CD1c-positive myeloid dendritic cell (primary cell): ENCODE measurements at regions not wholly inside any gene's neighbourhood (a gene's known extent, or its start where the extent isn't known, plus 50 kb on each side); places are given as distances from the start of the nearest gene placed in this dataset.

Source experiments
- DNase-seq: peaks from one replicate; pipeline ENCODE4 v3.0.0-alpha.2; 2016; ENCODE audit errors: extremely low spot score

DNA sequence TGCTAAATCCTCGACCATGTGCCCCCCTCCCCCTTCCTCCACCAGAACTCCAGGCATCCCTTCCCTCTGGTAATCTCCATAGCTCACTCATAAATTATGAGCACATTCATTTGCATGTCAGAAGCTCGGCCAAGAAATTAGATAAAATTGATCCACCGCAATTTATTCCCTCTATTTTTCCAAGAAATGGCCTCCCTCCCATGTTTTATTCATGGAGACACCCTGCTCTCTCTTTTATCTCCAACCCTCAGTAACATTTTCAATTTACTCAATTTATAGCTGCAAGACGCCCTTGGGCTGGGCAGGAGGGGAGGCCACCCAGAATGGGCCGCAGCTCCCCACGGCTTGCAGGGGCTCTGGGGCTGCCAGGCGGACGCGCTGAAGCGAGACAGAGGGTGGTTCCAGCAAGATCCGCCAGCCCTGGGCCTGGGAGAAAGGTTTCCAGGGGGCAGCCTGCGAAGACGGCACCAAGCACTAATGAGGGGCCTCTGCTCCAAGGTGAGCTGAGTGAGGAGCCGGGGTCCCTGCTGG is 54.7 kb upstream of the ZNF423 start:
- DNase-seq: no peak

DNA sequence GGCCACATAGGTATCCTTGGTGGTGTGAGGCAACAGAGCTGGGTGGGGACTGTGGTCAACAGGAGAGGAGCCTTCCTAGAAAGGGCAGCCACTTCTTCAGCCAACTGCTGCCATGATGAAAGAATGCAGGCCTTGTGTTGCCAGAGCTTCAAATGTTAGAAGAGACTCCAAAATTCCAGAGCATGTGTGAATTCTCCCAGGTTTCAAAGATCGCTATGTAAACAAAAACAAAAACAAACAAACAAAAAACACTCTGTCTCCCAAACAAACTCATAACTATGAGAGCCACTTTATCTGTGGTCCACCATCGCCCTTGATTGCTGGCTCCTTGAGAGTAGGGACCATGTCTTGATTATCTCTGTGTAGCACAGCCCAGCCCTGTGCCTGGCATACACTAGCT is 55.5 kb upstream of the ZNF423 start:
- DNase-seq: no peak

DNA sequence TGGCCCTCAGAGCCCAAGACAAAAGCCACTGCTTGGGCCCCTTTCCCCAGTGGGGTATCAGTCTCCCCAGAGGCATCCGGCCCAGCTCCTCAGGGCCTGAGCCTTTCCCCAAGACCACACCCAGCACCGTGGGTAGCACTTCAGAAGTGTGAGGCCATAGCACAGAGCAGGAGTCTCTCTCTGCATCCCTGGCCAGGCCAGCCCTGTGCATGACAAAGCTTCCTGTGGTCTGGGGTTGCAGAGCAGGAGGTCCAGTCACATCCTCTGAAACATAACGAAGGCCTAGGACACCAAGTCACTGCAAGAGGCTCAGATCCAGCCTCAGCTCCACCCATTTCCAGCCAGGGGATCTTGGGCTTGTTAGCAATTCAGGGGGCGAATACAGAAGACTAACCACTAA is 56.8 kb upstream of the ZNF423 start:
- DNase-seq: no peak

DNA sequence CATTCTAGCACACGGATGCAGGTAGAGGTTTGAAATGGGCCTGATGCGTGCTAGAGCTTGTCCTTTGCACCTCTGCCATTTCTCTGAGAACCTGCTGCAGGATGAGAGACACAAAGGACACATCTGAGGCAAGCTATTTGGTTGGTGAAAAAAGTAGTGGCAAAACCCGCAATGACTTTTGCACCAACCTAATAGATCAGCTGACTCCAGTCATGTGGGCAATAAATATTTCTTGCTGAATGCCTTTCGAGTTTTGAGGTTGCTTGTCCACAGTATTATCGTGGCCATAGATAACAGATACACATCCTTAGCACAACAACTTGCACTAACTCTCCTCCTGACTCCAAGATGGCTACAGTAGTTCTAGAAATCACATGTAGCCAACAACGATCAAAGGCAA is 57.8 kb upstream of the ZNF423 start:
- no peak for DNase-seq

DNA sequence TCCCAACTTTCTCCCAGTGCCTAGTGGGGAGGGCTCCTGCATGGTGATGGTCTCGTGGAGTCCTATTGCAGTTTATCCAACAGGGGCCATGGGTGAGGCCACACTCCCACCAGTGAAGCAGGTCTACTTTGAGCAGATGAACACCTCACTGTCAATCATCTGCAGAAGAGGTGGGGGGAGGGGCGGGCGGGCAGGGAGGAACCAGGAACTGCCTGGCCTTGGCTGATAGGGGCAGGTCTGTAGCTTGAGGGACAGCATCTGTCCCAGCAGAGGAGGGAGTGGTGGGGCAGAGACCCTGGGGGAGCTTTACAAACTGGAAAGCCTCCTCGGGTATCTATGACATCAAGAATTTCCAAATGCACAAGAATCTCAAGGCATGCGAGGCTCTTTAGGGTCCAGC is 58.7 kb upstream of the ZNF423 start:
- no peak for DNase-seq

DNA sequence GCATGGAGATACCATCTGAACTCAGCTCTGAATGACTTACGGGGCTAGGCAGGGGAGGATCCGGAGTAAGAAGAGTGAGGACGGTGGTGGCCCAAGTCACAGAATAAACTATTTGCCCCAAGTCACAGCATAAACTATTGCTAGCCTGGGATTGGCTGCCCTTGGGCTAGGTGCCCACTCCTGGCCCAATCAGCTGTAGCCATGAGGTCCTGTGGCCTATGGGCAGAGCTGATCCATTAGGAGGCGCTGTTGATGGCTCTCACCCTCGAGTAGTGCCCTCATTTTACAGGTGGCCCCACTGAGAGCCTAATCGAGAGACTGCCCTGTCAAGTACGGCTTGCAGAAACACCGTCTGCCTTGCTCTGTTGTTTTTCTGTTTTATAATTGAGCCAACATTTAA is 62.3 kb upstream of the ZNF423 start:
- DNase-seq: no peak

DNA sequence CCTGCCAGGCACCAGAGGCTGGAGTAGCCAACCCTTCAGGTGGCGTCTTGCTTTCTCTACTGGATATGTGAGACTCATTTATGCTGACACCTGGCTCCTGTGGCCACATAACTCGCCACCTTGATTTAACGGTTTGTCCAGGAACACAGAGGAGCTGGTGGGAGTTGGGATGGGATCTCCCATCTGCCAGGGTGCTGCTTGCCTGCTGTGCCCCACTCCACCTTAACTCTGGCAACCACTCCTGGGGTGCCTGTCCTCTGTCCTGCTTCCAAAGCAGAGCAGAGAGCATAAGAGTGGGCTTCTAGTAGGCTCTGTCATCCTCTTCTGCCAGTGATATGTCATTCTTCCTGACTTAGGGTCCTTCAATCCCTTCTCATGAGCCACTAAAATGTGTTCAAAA is 63.4 kb upstream of the ZNF423 start:
- DNase-seq: no peak

DNA sequence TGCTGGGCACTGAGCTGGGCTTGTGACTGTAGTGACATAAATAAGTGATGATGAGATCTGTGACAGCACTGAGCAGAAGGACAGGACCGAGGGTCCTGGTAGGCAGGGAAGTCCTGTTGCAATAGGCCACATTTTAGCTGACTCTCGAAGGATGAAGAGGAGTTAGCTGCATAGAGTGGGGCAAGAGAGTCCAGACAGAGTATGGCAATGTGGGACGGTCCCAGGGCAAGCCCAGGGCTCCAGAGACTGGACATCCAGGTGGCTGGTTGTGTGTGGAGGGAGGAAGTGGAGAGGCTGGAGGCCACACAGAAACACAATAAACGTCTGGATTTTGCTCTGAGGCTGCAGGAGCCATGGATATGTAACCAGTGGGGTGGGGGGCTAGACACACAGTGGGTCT is 64.5 kb upstream of the ZNF423 start:
- DNase-seq: no peak

DNA sequence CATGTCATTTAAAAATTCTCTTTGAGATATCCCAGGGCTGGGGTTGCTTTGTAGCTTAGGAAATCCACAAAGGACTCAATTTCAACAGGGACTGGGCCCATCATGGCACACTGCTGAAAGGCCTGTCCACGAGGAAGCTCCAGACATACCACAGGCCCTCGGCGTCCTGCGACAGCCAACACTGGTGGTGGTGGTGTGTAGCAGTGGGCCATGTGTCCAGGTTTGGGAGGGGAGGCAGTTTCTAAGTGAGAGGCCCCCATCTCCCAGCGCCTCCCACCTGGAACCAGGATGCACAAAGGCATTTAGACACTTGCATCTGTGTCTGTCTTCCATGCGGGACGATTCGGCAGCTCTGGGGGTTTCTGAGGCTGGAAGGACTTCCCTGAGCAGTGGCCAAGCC is 65.2 kb upstream of the ZNF423 start:
- DNase-seq: no peak

DNA sequence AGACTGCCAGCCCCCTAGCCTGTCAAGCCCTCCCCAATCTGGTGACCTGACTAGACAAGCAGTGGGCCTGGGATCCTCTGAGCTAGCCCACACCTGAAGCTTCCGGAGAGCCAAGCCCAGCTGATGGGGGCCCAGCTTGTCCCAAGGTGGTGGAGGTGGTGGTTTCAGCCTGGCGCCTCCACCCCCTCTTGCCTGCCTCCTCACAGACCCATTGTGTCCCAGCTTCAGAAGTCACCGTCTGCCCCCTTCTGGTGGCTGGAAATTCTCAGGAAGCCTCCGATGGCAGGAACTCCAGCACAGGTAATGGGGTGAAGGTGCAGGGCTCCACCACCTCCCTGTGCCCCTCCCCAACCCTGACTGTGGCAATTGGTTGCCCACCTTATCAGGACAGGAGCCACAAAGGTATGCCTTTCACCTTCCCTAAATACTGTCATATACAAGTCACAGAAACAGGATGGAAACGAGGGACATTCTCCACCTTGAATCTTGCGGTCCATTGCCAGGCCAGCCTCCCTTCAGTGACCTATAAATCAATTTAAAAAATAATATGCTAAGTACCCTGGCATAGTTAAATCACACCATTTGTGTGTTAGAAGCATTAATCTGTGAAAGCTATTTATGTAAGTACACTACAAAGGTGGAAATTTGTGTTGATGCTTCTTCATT is 66.0 kb upstream of the ZNF423 start:
- peak; percentile 19 for DNase-seq

DNA sequence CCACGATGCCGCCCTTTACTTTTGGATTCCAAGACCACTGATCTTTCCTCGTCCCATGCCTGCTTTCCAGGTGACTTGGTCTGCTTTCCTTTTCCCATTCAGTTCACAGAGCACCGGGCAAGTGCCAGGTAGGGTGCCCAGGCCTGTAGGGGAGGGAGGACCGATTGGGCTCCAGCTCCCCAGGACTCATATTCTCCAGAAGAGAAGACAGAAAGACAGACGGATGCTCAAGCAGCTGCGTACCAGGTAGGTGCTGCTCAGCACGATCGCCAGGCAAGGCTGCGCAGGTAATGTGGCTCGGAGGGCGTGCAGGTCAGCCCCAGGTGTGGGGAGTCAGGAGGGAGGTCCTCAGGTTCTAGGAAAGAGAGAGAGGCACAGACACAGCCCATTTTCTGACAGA is 67.5 kb upstream of the ZNF423 start:
- no peak for DNase-seq

DNA sequence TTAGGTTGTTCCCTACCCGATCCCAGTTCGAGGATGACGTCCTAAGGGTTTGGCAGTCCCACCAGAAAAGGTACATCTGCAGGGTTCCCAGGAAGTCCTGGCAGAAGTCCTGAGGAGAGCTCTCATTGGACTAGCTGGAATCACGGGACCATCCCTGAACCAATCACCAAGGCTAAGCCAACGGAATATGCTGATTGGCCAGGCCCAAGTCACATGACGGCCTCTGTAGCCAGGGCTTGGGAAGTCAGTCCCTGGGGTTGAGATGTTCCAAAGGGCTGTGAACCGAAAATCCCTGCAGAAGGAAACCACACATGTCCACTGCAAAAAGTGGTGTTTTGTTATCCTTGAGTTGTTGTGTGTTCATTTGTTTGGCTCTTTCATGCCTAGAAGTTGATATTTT is 68.2 kb upstream of the ZNF423 start:
- no peak for DNase-seq

DNA sequence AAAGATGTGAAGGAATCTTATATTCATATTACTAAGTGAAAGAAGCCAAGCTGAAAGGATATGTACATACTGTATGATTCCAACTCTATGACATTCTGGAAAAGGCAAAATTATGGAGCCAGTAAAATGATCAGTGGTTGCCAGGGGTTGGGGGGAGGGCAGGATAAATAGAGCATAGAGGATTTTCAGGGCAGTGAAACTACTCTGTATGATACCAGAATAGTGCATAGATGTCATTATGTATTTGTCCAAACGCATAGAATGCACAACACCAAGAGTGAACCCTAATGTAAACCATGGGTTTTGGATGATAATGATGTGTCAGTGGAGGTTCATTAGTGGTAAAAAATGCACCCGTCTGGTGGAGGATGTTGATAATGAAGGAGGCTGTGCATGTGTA is 71.0 kb upstream of the ZNF423 start:
- no peak for DNase-seq

DNA sequence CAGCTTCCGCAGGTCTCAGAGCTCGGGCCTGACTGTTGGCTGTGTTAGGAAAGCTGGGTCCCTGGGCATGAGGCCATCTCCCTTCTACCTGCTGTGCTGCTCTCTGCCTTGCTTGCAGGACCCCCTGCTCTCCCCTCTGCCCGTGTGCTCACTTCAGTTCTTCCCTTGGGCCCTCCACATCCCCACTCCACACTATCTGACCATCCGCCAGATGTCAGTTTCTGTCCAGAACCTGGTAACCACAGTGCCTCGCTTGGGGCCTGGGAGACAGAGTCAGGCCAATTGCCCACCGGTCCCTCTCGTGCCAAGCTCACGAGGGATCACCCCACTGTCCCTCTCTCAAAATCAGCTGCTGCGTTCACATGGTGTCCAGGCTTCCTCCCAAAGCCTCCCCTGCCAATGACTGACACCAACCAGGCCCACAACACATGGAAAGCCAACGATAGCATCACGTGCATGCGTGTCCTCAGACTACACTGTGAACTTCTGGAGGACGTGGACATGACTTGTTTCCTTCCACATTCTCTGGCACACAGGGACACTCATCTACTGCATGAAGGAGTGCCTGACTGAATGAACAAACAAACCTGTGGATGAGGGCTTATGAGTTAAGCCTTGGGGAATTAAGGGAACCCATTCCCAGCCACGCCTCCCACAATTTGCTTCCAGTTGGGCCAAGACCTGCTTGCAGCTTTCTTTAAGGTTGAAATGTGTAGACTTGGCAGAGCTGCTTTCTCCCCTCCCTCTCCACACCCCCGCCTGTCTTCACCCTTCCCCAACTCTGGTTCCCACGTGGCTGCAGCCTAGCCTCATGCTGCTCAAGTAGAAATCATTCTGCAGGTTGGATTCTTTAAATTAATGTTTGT is 72.5 kb upstream of the ZNF423 start:
- DNase-seq: no peak

DNA sequence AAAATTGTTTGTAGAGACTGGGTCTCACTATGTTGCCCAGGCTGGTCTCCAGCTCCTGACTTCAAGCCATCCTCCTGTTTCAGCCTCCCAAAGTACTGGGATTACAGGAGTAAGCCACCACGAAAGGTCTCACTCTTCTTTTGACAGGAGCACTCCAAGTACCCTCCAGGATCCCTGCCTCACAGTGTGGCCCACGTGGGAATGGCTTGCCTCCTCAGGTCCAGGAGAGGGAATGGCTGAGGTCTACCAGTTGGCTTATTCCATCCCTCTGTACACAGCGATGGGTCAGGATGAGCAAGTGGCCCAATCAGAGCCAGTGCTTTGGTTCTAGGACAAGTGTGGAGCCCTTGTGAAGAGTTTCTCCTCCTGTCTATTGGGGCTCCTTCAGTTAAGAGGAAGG is 73.7 kb upstream of the ZNF423 start:
- no peak for DNase-seq

DNA sequence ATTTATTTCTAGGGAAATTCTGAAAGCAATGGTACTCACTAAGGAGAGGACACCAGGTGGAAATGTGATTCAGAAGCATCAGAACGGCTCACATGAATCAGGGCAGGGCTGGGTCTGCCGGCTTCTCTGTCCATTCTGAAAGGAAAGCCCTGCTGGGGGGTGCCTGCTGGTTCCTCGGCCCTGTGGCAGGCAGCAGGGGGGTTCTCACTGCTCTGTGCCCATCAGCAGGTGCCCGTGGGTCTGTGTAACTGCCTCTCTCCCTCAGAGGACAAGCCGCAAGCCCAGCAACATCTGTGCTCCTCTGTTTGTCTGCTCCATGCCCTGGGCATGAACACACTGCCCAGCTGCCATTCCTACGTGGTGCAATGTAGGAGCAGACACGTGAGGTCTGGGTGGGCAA is 74.9 kb upstream of the ZNF423 start:
- DNase-seq: no peak

DNA sequence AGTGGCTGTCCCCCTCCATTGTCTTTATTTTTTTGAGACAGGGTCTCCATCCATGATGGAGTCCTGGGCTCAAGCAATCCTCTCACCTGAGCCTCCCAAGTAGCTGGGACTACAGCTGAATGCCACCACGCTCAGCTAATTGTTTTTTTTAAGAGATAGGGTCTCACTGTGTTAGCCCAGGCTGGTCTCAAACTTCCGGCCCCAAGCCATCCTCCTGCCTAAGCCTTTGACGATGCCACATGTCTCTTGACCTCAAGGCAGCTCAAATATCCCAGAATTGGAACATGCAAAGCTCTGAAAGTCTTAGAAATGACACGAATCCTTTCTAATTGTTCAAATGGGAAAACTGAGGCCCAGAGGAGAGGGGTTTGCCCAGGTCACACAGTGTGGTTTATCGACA is 75.4 kb upstream of the ZNF423 start:
- DNase-seq: no peak

DNA sequence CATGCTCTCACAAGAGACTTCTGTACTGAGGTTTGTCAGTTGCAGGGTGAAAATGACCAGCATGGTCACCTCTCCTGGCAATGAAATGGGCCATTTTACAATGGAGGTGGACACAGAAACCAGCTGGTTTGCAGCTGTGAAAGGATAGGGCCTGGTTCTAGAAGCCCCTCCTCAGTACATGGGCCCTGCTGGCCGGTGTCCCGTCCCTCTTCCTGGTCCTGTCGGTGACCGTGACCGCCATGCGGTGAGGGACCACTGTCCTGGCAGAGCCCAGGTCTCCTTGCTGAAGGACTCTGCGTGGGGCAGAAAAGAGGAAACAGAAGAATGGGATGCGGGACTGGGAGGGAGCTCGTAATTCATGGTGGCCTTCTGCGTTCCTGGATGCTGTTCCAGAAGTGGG is 76.0 kb upstream of the ZNF423 start:
- DNase-seq: no peak

DNA sequence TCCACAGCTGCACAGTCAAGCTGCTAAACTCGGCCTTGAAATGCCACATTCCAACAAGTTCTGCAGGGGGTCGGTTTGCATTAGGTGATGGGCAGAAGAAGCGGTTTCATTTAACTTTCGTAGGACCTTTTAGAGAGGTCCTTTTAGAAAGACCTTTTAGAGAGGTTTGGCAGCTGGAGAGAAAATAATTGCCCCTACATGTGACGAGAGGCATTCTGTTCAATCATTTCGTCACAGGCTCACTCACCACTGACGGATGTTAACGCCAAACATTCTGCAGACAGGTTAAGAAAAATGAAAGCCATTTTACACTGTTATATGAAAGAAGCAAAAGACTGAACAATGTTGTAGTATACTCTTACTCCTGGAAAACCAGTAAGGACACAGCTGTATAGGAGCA is 76.5 kb upstream of the ZNF423 start:
- no peak for DNase-seq

DNA sequence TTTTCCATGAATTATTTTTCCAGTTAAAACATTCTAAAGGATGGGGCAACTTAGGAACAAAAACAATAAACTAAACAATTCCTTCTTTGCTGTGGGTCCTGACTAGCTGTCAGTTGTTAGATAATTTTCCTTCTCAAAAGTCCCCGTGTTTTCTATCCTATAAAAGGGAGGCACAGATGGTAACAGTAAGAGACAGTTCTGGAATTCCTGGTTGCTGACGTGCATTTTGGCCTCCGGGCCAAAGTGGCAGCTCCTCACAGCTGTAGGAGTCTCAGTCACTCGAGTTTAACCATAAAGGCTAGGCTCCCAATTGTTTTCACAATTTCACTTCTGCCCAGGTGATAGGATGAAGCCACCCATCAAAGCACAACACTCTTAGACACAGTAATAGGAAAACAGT is 77.0 kb upstream of the ZNF423 start:
- no peak for DNase-seq

DNA sequence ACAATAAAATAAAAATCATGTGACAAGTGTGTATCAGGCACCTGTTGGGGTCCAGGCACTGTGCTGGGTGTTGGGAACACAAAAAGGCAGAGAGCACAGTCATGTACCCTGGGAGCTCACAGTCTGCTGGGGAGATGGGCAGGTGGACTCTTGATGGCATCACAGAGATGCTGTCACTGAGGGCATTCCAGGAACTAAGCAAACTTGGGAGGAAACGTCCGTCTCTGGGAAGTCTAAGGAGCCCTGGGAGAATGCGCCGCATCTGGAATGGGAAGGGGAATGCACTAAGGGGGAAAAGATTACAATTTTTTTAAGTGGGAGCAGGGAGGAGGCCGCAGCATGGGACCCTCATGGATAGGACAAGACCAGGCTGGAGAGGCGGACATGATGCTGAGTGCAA is 80.9 kb upstream of the ZNF423 start:
- no peak for DNase-seq

DNA sequence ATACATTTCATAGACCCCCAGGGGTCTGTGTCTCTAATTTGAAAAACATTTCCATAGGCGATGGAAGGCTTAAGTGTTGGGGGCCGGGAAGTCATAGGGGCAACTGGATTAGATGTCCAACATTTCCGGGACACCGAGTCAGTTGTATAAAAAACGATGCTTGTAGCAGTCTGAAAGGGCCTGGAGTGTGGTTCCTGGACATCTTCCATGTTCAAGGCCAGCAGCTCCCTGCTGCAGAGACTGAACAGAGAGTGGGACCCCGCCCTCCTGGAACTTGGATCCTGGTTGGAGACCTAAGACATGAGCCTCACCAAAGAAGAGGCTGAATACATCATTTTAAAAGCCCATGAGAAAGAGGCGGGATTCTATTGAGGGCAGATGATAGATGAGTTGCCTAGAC is 82.0 kb upstream of the ZNF423 start:
- DNase-seq: no peak

DNA sequence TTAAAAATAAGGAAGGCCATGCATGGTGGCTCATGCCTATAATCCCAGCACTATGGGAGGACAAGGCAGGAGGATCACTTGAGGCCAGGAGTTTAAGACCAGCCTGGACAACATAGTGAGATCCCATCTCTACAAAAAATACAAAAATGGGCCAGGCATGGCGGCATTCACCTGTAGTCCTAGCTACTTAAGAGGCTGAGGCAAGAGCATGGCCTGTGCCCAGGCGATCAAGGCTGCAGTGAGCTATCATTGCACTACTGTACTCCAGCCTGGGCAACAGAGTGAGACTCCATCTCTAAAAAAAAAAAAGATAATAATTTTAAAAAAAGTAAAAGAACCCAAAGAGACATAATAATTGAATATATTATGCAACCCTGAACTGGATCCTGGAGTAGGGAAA is 83.6 kb upstream of the ZNF423 start:
- no peak for DNase-seq
